DMS79 treated with DMSO at 0.1 percent for 48 hours (cell line): ENCODE measurements at regions not wholly inside any gene's neighbourhood (a gene's known extent, or its start where the extent isn't known, plus 50 kb on each side); places are given as distances from the start of the nearest gene placed in this dataset.
"Not testable (repeated sequence)": the region's sequence is repeated elsewhere in the genome, so short reads cannot be mapped to it uniquely, and the experiment has no call there.

Experiments
- DNase-seq: peaks from one replicate; lab custom pipeline; 2025; lab: John Stamatoyannopoulos, UW

GRCh38 chr20:29763821-29764511 is 1493.5 kb upstream of the DEFB115 start:
- no peak for DNase-seq

- not testable (repeated sequence) for DNase-seq
Observed at GRCh38 chr20:29764922-29765610, 1492.4 kb upstream of the DEFB115 start.

- DNase-seq = not testable (repeated sequence)
Observed at GRCh38 chr20:29778033-29778432, 1479.4 kb upstream of the DEFB115 start.

- DNase-seq = not testable (repeated sequence)
Observed at GRCh38 chr20:29781217-29781616, 1476.2 kb upstream of the DEFB115 start.

- not testable (repeated sequence) for DNase-seq
Observed at GRCh38 chr20:29781891-29782290, 1475.6 kb upstream of the DEFB115 start.

- DNase-seq = not testable (repeated sequence)
Observed at GRCh38 chr20:29787456-29787855, 1470.0 kb upstream of the DEFB115 start.

GRCh38 chr20:29790510-29790909 is 1467.0 kb upstream of the DEFB115 start:
- no peak for DNase-seq

- DNase-seq = not testable (repeated sequence)
Observed at GRCh38 chr20:29831508-29831907, 1426.0 kb upstream of the DEFB115 start.

- not testable (repeated sequence) for DNase-seq
Observed at GRCh38 chr20:29868014-29868413, 1389.5 kb upstream of the DEFB115 start.

- not testable (repeated sequence) for DNase-seq
Observed at GRCh38 chr20:29868688-29869087, 1388.8 kb upstream of the DEFB115 start.

GRCh38 chr20:29871816-29872215 is 1385.6 kb upstream of the DEFB115 start:
- DNase-seq = not testable (repeated sequence)

- no peak for DNase-seq
Observed at GRCh38 chr20:29873946-29874345, 1383.5 kb upstream of the DEFB115 start.

- no peak for DNase-seq
Observed at GRCh38 chr20:29874476-29875202, 1382.8 kb upstream of the DEFB115 start.

GRCh38 chr20:29875321-29876083 is 1382.0 kb upstream of the DEFB115 start:
- DNase-seq = not testable (repeated sequence)

GRCh38 chr20:29876084-29876910 is 1381.2 kb upstream of the DEFB115 start:
- DNase-seq = not testable (repeated sequence)

- DNase-seq = no peak
Observed at GRCh38 chr20:29876911-29877285, 1380.6 kb upstream of the DEFB115 start.

GRCh38 chr20:29877411-29878280 is 1379.8 kb upstream of the DEFB115 start:
- not testable (repeated sequence) for DNase-seq

- no peak for DNase-seq
Observed at GRCh38 chr20:29878281-29878741, 1379.2 kb upstream of the DEFB115 start.

- DNase-seq = no peak
Observed at GRCh38 chr20:29878777-29879442, 1378.6 kb upstream of the DEFB115 start.
